ENCODE measurements at regions not wholly inside any gene's neighbourhood (a gene's known extent, or its start where the extent isn't known, plus 50 kb on each side); places are given as distances from the start of the nearest gene placed in this dataset.

DNA sequence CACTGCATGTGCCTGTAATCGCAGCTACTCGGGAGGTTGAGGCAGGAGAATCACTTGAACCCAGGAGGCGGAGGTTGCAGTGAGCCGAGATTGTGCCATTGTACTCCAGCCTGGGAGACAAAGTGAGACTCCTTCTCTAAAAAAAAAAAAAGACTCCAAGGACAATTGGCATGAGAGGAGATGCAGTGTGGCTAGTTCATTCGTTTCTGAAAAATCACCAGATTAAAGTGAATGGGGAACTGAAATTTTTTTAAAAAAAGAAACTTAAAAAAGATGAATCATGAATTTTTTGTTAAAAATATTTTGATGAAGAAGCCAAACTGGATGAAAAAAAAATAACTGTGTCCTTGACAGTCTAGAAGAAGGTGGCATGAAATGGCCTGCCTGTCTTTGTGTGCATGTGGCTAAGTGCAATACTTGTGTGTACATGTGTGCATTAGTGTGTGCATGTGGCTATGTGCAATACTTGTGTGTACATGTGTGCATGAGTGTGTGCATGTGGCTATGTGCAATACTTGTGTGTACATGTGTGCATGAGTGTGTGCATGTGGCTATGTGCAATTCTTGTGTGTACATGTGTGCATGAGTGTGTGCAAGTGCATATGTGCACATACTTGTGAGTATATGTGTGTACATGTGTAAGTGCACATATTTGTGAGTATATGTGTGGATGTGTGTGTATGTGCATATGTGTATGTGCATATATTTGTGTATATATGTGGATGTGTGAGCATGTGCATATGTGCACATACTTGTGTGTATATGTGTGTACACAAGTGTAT is 391.7 kb upstream of the KLF6 start:
- TF ChIP-seq, protein P1, sequence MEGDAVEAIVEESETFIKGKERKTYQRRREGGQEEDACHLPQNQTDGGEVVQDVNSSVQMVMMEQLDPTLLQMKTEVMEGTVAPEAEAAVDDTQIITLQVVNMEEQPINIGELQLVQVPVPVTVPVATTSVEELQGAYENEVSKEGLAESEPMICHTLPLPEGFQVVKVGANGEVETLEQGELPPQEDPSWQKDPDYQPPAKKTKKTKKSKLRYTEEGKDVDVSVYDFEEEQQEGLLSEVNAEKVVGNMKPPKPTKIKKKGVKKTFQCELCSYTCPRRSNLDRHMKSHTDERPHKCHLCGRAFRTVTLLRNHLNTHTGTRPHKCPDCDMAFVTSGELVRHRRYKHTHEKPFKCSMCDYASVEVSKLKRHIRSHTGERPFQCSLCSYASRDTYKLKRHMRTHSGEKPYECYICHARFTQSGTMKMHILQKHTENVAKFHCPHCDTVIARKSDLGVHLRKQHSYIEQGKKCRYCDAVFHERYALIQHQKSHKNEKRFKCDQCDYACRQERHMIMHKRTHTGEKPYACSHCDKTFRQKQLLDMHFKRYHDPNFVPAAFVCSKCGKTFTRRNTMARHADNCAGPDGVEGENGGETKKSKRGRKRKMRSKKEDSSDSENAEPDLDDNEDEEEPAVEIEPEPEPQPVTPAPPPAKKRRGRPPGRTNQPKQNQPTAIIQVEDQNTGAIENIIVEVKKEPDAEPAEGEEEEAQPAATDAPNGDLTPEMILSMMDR (IDR thresholded peaks at IDR 0.05 in 8 of 11, conservative IDR thresholded peaks at IDR 0.05 in 3 of 11), result no peak
- TF ChIP-seq POLR2A (IDR thresholded peaks at IDR 0.05) (no peak), POLR2AphosphoS5 (IDR thresholded peaks at IDR 0.05) (no peak)
